IPS DF 6.9 (cell line): ENCODE measurements at regions not wholly inside any gene's neighbourhood (a gene's known extent, or its start where the extent isn't known, plus 50 kb on each side); places are given as distances from the start of the nearest gene placed in this dataset.

Experiments
- DNase-seq: peaks from one replicate; pipeline ENCODE4 v3.0.0-alpha.2; 2013; ENCODE audit warnings: low read depth, low spot score
- H3K27ac ChIP-seq: one replicate; pipeline ENCODE4 v1.5.1; 2013; ENCODE audit warnings: low read length, control low read depth
- H3K27me3 ChIP-seq: 2 replicates; pipeline ENCODE4 v1.6.1; 2013; ENCODE audit warnings: mild to moderate bottlenecking, low read length; ENCODE audit not compliant: control insufficient read depth, insufficient read depth
- H3K36me3 ChIP-seq: 2 replicates; pipeline ENCODE4 v1.6.1; 2013; ENCODE audit warnings: low read length; ENCODE audit not compliant: control insufficient read depth, insufficient read depth
- H3K4me1 ChIP-seq: 2 replicates; pipeline ENCODE4 v1.6.1; 2013; ENCODE audit warnings: low read length; ENCODE audit not compliant: control insufficient read depth, insufficient read depth
- H3K4me3 ChIP-seq: 2 replicates; pipeline ENCODE4 v1.5.1; 2013; ENCODE audit warnings: mild to moderate bottlenecking, low read length
- H3K9me3 ChIP-seq: 2 replicates; pipeline ENCODE4 v1.6.1; 2013; ENCODE audit warnings: low read length, inconsistent platforms; ENCODE audit not compliant: control insufficient read depth, insufficient read depth
- WGBS: extraction: QIAGEN DNeasy Blood & Tissue Kit; methylation state at CpG from one replicate; pipeline ENCODE4 v1.1.7; 2013; ENCODE audit warnings: mixed read lengths, missing lambda C conversion rate; ENCODE audit not compliant: insufficient read length, insufficient coverage; 5-methylcytosine and 5-hydroxymethylcytosine counted together

- no CpG with 5 or more reads among the region's 19 CpGs for WGBS
- Histone ChIP-seq H3K4me1 (peaks cover 1% of the 10 kb centered on the region; the same call in 1 of the 2 replicates), H3K9me3 (no peaks in the 10 kb centered on the region), H3K4me3 (no peak overlapping the region), H3K36me3 (no peaks in the 10 kb centered on the region), H3K27me3 (no peaks in the 10 kb centered on the region), H3K27ac (no peak overlapping the region)
- no peak for DNase-seq
Observed at GRCh38 chr4:4607336-4608213, 65.7 kb upstream of the STX18 start.

- DNase-seq: no peak
- Histone ChIP-seq H3K27ac (no peak overlapping the region), H3K9me3 (no peaks in the 10 kb centered on the region), H3K36me3 (no peaks in the 10 kb centered on the region), H3K4me3 (no peak overlapping the region), H3K27me3 (no peaks in the 10 kb centered on the region), H3K4me1 (peaks cover 1% of the 10 kb centered on the region; the same call in 1 of the 2 replicates)
- WGBS: no CpG with 5 or more reads among the region's 10 CpGs
Observed at GRCh38 chr4:4606321-4606720, 64.5 kb upstream of the STX18 start.

GRCh38 chr4:4605849-4606248 lies 64.0 kb upstream of the STX18 start:
- Histone ChIP-seq H3K27ac (no peak overlapping the region), H3K9me3 (no peaks in the 10 kb centered on the region), H3K36me3 (no peaks in the 10 kb centered on the region), H3K4me1 (peaks cover 1% of the 10 kb centered on the region; the same call in 1 of the 2 replicates), H3K27me3 (no peaks in the 10 kb centered on the region), H3K4me3 (no peak overlapping the region)
- 100% methylated on average over 1 of the region's 2 CpGs for WGBS
- DNase-seq: no peak

GRCh38 chr4:4603592-4603991 lies 61.7 kb upstream of the STX18 start:
- no CpG with 5 or more reads among the region's 5 CpGs for WGBS
- H3K36me3 ChIP-seq: no peaks in the 10 kb centered on the region
- no peaks in the 10 kb centered on the region for H3K9me3 ChIP-seq
- DNase-seq: no peak
- H3K27ac ChIP-seq: no peak overlapping the region
- peaks cover 1% of the 10 kb centered on the region; the same call in 1 of the 2 replicates for H3K4me1 ChIP-seq
- H3K4me3 ChIP-seq: no peak overlapping the region
- H3K27me3 ChIP-seq: no peaks in the 10 kb centered on the region

- Histone ChIP-seq H3K36me3 (no peaks in the 10 kb centered on the region), H3K27me3 (no peaks in the 10 kb centered on the region), H3K4me3 (no peak overlapping the region), H3K9me3 (no peaks in the 10 kb centered on the region), H3K27ac (no peak overlapping the region), H3K4me1 (peaks cover 1% of the 10 kb centered on the region; the same call in 1 of the 2 replicates)
- DNase-seq: no peak
- no CpG with 5 or more reads among the region's 4 CpGs for WGBS
Observed at GRCh38 chr4:4603067-4603466, 61.2 kb upstream of the STX18 start.

DNA sequence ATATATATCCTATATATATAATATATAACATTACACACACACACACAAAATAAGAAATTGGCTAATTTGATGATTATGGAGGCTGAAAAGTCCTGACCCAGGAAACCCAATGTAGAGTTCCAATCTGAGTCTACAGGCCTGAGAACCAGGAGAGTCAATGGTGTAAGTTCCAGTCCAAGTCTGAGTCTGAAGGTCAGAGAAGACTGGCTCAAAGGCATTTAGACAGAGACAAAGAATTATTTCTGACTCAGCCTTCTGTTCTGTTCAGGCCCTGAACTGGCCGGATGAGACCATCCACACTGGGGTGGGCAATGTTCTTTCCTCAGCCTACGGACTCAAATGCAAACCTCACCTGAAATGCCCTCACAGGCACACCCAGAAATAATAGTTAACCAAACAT lies 60.6 kb upstream of the STX18 start:
- Histone ChIP-seq H3K4me3 (no peak overlapping the region), H3K4me1 (no peaks in the 10 kb centered on the region; the same call in 1 of the 2 replicates), H3K27me3 (no peaks in the 10 kb centered on the region), H3K36me3 (no peaks in the 10 kb centered on the region), H3K9me3 (no peaks in the 10 kb centered on the region), H3K27ac (no peak overlapping the region)
- DNase-seq: no peak
- WGBS: no CpG with 5 or more reads among the region's 2 CpGs

DNA sequence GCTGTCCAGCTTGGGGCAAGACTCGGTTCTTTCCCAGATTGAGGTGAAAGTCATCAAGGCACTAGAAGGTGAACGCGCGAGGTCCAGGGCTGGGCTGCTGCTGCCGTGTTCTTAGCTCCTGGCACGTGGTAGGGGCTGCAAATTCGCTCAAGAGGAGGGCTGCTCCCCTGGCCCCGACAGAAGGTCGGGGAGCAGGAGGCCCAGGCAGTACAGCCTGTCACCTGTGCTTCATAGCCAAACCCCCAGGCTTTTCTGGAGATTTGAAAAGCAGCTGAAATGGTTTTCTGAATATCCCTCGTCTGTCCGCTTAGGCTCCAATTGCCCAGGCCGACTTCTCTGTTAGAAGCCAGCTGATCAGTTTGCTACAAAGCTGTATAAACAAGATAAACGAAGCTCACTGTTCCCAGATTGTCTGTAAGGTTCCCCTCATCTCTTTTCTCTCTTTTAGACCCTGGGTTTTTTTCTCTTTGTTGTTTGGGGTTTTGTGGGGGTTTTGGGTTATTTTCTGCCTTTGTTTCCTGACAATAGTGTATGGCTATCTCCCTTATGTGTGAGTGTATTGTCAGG lies 60.0 kb upstream of the STX18 start:
- Histone ChIP-seq H3K4me3 (no peak overlapping the region), H3K9me3 (no peaks in the 10 kb centered on the region), H3K27ac (no peak overlapping the region), H3K36me3 (no peaks in the 10 kb centered on the region), H3K4me1 (no peaks in the 10 kb centered on the region), H3K27me3 (no peaks in the 10 kb centered on the region)
- no peak for DNase-seq
- WGBS: no CpG with 5 or more reads among the region's 13 CpGs

GRCh38 chr4:4599481-4600275 lies 57.8 kb upstream of the STX18 start:
- Histone ChIP-seq H3K9me3 (peaks cover 1% of the 10 kb centered on the region; the same call in 1 of the 2 replicates), H3K4me1 (no peaks in the 10 kb centered on the region), H3K27ac (no peak overlapping the region), H3K27me3 (no peaks in the 10 kb centered on the region), H3K36me3 (no peaks in the 10 kb centered on the region), H3K4me3 (no peak overlapping the region)
- DNase-seq: no peak
- WGBS: no CpG with 5 or more reads among the region's 8 CpGs

- Histone ChIP-seq H3K27ac (no peak overlapping the region), H3K27me3 (no peaks in the 10 kb centered on the region), H3K4me3 (no peak overlapping the region), H3K9me3 (peaks cover 1% of the 10 kb centered on the region; the same call in 1 of the 2 replicates), H3K36me3 (no peaks in the 10 kb centered on the region), H3K4me1 (no peaks in the 10 kb centered on the region)
- WGBS: no CpG with 5 or more reads among the region's 9 CpGs
- no peak for DNase-seq
Observed at GRCh38 chr4:4598851-4599411, 57.1 kb upstream of the STX18 start.

DNA sequence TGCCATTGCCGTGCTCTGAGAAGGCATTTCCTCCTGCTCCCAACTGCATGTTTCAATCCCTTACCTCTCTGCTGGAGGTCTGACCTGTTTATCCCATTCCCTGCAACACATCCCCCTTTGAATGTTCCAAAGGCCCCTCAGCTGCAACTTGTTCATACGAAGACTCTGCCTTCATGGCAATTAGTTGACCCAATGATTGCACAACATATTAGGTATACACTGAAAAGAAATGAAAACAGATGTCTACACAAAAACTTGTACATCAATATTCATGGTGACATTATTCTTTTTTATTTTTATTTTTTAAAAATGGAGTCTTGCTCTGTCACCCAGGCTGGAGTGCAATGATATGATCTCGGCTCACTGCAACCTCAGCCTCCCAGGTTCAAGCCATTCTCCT lies 54.9 kb upstream of the STX18 start:
- no peak overlapping the region for H3K27ac ChIP-seq
- H3K36me3 ChIP-seq: no peaks in the 10 kb centered on the region
- WGBS: no CpG with 5 or more reads among the region's 3 CpGs
- H3K27me3 ChIP-seq: no peaks in the 10 kb centered on the region
- no peak overlapping the region for H3K4me3 ChIP-seq
- no peak for DNase-seq
- H3K4me1 ChIP-seq: no peaks in the 10 kb centered on the region
- peaks cover 1% of the 10 kb centered on the region; the same call in 1 of the 2 replicates for H3K9me3 ChIP-seq
